Body of pancreas (tissue), 4 donors: ENCODE measurements at regions not wholly inside any gene's neighbourhood (a gene's known extent, or its start where the extent isn't known, plus 50 kb on each side); places are given as distances from the start of the nearest gene placed in this dataset.

Source experiments
- ATAC-seq: fragments of 150-250 bp; one replicate; pipeline ENCODE4 v1.9.1; 2016
- DNase-seq, 4 donors: peaks; one replicate each; pipeline ENCODE4 v3.0.0-alpha.2; 2019
- H3K27ac ChIP-seq, 4 donors: fragments of 200-600 bp; sonication (generic); 1 replicate in 3 of 4; 2 replicates in 1 of 4; pipeline versions ENCODE4 v1.5.1 to v1.6.1; 2016 to 2019; ENCODE audit warnings: mild to moderate bottlenecking in 1 of 4, mixed read lengths in 1 of 4, moderate library complexity in 1 of 4
- H3K27me3 ChIP-seq, 2 donors: fragments of 200-600 bp; sonication (generic); one replicate each; pipeline ENCODE4 v1.6.0; 2016; ENCODE audit warnings: mild to moderate bottlenecking in 1 of 2
- H3K36me3 ChIP-seq, 2 donors: fragments of 200-600 bp; sonication (generic); replicated peaks in 1 of 2; 2 replicates each; pipeline ENCODE4 v1.5.1; 2016; ENCODE audit warnings: low read depth in 2 of 2; ENCODE audit not compliant: insufficient read depth in 1 of 2
- H3K4me1 ChIP-seq: fragments of 200-600 bp; sonication (generic); one replicate; pipeline ENCODE4 v1.6.0; 2016
- H3K4me3 ChIP-seq, 2 donors: fragments of 200-600 bp; sonication (generic); 1 replicate in 1 of 2; 2 replicates in 1 of 2; pipeline ENCODE4 v1.5.1; 2016 to 2019
- H3K9me3 ChIP-seq, 3 donors: fragments of 200-600 bp; sonication (generic); 1 replicate in 2 of 3; 2 replicates in 1 of 3; pipeline ENCODE4 v1.5.1; 2016
- CTCF ChIP-seq, 7 experiments: fragments of 450-650 bp in 4 of 7; fragments of 200-600 bp in 3 of 7; sonication (generic) in 3 of 7; IDR thresholded peaks; one replicate each; pipeline ENCODE4 v1.5.1; 2016 to 2019; ENCODE audit warnings: antibody characterized with exemption in 7 of 7
- POLR2A ChIP-seq, 3 donors: fragments of 450-650 bp; IDR thresholded peaks; one replicate each; pipeline ENCODE4 v1.6.1; 2016; ENCODE audit warnings: antibody characterized with exemption in 3 of 3, mild to moderate bottlenecking in 2 of 3
- WGBS, 2 donors: methylation state at CpG; one replicate each; pipeline ENCODE4 v1.1.5; 2017; 5-methylcytosine and 5-hydroxymethylcytosine counted together
- intact Hi-C: fragments of 100-400 bp; cut with DNase I; formaldehyde crosslinking; loops from one replicate; pipeline ENCODE4 v1.15.1; 2023

DNA sequence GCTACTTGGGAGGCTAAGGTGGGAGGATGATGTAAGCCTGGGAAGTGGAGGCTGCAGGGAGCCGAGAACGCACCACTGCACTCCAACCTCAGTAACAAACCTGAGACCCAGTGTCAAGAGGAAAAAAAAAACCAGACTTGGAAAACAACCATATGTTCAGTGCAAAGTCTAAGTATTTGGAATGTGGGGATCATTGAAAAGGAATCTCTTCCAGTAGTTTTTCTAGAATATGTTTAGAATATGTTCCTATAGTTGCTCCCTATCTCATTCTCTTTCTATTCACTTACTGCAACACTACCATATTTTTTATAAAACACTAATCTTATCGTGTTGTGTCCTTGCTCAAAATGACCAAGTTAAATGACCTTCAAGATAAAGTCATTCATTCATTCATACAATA is 423.5 kb upstream of the SOX5 start:
- Histone ChIP-seq H3K27me3 (no peaks in the 10 kb centered on the region), H3K9me3 (no peaks in the 10 kb centered on the region), H3K4me1 (no peaks in the 10 kb centered on the region), H3K36me3 (no peaks in the 10 kb centered on the region), H3K4me3 (no peak overlapping the region), H3K27ac (no peak overlapping the region)
- intact Hi-C loops: no loop called here
- no peak for ATAC-seq
- TF ChIP-seq CTCF (IDR thresholded peaks at IDR 0.05): no peak
- TF ChIP-seq POLR2A (IDR thresholded peaks at IDR 0.05): no peak
- no peak for DNase-seq
- WGBS, 2 donors: 68 to 76% methylated on average over 3 of the region's 3 CpGs

GRCh38 chr12:24366514-24366913 is 417.0 kb upstream of the SOX5 start:
- ATAC-seq: no peak
- no peak for DNase-seq
- WGBS, 2 donors: 25 to 41% methylated on average over 1 of the region's 1 CpG
- TF ChIP-seq POLR2A (IDR thresholded peaks at IDR 0.05): no peak
- TF ChIP-seq CTCF (IDR thresholded peaks at IDR 0.05): no peak
- no peaks in the 10 kb centered on the region for H3K4me1 ChIP-seq
- H3K27ac ChIP-seq: no peak overlapping the region
- no peak overlapping the region for H3K4me3 ChIP-seq
- no peaks in the 10 kb centered on the region for H3K9me3 ChIP-seq
- H3K27me3 ChIP-seq: no peaks in the 10 kb centered on the region
- H3K36me3 ChIP-seq: no peaks in the 10 kb centered on the region
- intact Hi-C loops: no loop called here

DNA sequence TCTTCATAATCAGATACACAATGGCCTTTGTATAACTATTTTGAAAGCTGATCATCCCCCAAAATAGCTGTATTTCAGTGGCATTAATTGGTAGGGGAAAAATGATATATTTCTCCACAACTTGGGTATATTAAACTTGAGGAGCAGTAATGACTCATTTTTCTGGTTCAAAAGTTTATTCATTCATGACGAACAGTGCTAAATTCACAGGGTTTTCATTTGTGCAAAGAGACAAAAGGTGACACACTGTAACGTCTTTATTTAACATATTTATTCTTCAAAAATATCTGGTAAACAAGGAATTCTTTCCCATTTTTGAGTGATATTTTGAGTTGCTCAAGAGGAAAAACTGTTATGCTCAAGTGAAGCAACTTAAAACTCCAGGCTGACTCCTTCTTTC is 415.5 kb upstream of the SOX5 start:
- Histone ChIP-seq H3K4me3 (no peak overlapping the region), H3K9me3 (no peaks in the 10 kb centered on the region), H3K27me3 (no peaks in the 10 kb centered on the region), H3K4me1 (no peaks in the 10 kb centered on the region), H3K36me3 (no peaks in the 10 kb centered on the region), H3K27ac (no peak overlapping the region)
- TF ChIP-seq POLR2A (IDR thresholded peaks at IDR 0.05) (no peak), CTCF (IDR thresholded peaks at IDR 0.05) (no peak)
- intact Hi-C loops: no loop called here
- 56 to 61% methylated on average over 2 of the region's 2 CpGs for WGBS, 2 donors
- no peak for DNase-seq
- ATAC-seq: no peak

GRCh38 chr12:24363177-24363754 is 413.8 kb upstream of the SOX5 start:
- DNase-seq: peak in 1 of 4 donors; percentile 16
- ATAC-seq: no peak
- no peaks in the 10 kb centered on the region for H3K36me3 ChIP-seq
- no peak overlapping the region for H3K27ac ChIP-seq
- intact Hi-C loops: no loop called here
- TF ChIP-seq POLR2A (IDR thresholded peaks at IDR 0.05) (no peak), CTCF (IDR thresholded peaks at IDR 0.05) (no peak)
- 49 to 64% methylated on average over 3 of the region's 3 CpGs for WGBS, 2 donors
- H3K4me3 ChIP-seq: no peak overlapping the region
- H3K4me1 ChIP-seq: no peaks in the 10 kb centered on the region
- H3K27me3 ChIP-seq: no peaks in the 10 kb centered on the region
- H3K9me3 ChIP-seq: no peaks in the 10 kb centered on the region

DNA sequence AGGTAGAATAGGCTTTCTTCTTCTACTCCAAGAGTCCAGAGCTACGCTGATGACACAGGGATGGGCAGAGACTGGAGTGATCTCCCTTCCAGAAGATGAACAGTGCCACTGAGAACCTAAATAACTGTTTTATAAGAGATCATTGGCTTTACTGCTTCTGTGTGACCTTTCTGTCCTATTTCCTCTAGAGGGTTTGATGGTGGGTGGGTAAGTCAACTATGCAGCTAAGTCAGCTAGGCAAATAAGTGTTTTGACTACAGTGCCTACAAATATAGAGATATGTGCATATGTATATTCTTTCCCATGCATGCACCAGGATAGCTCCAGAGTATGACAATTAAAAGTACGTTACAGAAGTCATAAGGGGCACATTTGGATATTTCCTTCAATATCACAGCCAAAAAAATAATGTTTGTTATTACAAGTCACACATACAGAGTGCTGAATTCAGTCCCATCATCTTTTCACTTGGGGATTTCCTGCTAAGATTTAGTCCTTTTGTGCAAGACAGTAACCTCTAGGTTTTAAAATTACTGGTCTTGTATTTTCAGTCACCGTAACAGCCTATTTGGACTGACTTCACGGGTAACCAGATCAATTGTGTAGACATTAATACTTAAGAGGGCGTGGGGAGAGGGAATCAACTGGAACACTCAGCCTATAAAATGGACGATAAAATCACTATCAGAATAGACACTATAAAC is 412.6 kb upstream of the SOX5 start:
- WGBS, 2 donors: 68 to 78% methylated on average over 6 of the region's 6 CpGs
- TF ChIP-seq POLR2A (IDR thresholded peaks at IDR 0.05) (no peak), CTCF (IDR thresholded peaks at IDR 0.05) (no peak)

More for the DNA sequence above, 412.6 kb upstream of the SOX5 start:
- ATAC-seq (no peak), DNase-seq (no peak)
- Histone ChIP-seq H3K4me3 (no peak overlapping the region), H3K4me1 (no peaks in the 10 kb centered on the region), H3K27ac (no peak overlapping the region), H3K27me3 (no peaks in the 10 kb centered on the region), H3K9me3 (no peaks in the 10 kb centered on the region), H3K36me3 (no peaks in the 10 kb centered on the region)
- intact Hi-C loops: no loop called here
